ENCODE measurements at regions not wholly inside any gene's neighbourhood (a gene's known extent, or its start where the extent isn't known, plus 50 kb on each side); places are given as distances from the start of the nearest gene placed in this dataset.
"Not testable (repeated sequence)": the region's sequence is repeated elsewhere in the genome, so short reads cannot be mapped to it uniquely, and the experiment has no call there.

GRCh38 chr12:33075130-33075766 is 178.7 kb upstream of the PKP2 start:
- H3K4me1 ChIP-seq (ENCODE audit: control insufficient read depth, insufficient read depth, low read length); H3K36me3 ChIP-seq (ENCODE audit: control insufficient read depth, insufficient read depth, low read length); H3K27ac ChIP-seq (ENCODE audit: low read depth, low read length); H3K9me3 ChIP-seq (ENCODE audit: control insufficient read depth, insufficient read depth, low read length); H3K27me3 ChIP-seq (ENCODE audit: control insufficient read depth, insufficient read depth, low read length); H3K4me3 ChIP-seq (ENCODE audit: low read depth, low read length); DNase-seq (ENCODE audit: low read depth in 4 of 6, low spot score in 6 of 6): not testable (repeated sequence)
- 94% methylated on average over 23 of the region's 25 CpGs for WGBS (ENCODE audit: insufficient coverage)

DNA sequence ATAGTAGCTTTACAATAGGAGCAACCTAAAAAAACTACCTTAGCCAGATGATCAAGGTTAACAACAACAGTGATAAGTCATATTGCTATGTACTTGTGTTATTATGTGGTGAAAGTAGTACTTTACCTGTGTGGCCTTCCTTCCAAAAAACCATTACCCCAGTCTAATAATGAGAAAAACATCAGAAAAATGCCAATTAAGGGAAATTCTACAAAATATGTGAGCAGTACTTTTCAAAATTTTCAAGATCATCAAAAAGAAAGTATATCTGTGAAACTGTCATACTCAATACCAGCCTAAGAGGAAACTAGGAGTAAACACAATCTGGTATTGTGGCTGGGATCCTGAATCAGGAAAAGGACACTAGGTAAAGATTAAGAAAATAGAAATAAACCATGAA is 165.3 kb upstream of the PKP2 start:
- Histone ChIP-seq H3K9me3 (ENCODE audit: control insufficient read depth, insufficient read depth, low read length) (peaks cover 3% of the 10 kb centered on the region), H3K36me3 (ENCODE audit: control insufficient read depth, insufficient read depth, low read length) (no peaks in the 10 kb centered on the region), H3K4me1 (ENCODE audit: control insufficient read depth, insufficient read depth, low read length) (no peaks in the 10 kb centered on the region), H3K27me3 (ENCODE audit: control insufficient read depth, insufficient read depth, low read length) (no peaks in the 10 kb centered on the region), H3K27ac (ENCODE audit: low read depth, low read length) (no peak overlapping the region), H3K4me3 (ENCODE audit: low read depth, low read length) (no peak overlapping the region)
- DNase-seq (ENCODE audit: low read depth in 4 of 6, low spot score in 6 of 6): no peak

- Histone ChIP-seq H3K27me3 (ENCODE audit: control insufficient read depth, insufficient read depth, low read length) (no peaks in the 10 kb centered on the region), H3K4me3 (ENCODE audit: low read depth, low read length) (no peak overlapping the region), H3K4me1 (ENCODE audit: control insufficient read depth, insufficient read depth, low read length) (no peaks in the 10 kb centered on the region), H3K36me3 (ENCODE audit: control insufficient read depth, insufficient read depth, low read length) (no peaks in the 10 kb centered on the region), H3K27ac (ENCODE audit: low read depth, low read length) (no peak overlapping the region), H3K9me3 (ENCODE audit: control insufficient read depth, insufficient read depth, low read length) (no peaks in the 10 kb centered on the region)
- DNase-seq (ENCODE audit: low read depth in 4 of 6, low spot score in 6 of 6): no peak
- 80% methylated on average over 1 of the region's 3 CpGs for WGBS (ENCODE audit: insufficient coverage)
Measured at GRCh38 chr12:33054371-33054770, 157.8 kb upstream of the PKP2 start.

DNA sequence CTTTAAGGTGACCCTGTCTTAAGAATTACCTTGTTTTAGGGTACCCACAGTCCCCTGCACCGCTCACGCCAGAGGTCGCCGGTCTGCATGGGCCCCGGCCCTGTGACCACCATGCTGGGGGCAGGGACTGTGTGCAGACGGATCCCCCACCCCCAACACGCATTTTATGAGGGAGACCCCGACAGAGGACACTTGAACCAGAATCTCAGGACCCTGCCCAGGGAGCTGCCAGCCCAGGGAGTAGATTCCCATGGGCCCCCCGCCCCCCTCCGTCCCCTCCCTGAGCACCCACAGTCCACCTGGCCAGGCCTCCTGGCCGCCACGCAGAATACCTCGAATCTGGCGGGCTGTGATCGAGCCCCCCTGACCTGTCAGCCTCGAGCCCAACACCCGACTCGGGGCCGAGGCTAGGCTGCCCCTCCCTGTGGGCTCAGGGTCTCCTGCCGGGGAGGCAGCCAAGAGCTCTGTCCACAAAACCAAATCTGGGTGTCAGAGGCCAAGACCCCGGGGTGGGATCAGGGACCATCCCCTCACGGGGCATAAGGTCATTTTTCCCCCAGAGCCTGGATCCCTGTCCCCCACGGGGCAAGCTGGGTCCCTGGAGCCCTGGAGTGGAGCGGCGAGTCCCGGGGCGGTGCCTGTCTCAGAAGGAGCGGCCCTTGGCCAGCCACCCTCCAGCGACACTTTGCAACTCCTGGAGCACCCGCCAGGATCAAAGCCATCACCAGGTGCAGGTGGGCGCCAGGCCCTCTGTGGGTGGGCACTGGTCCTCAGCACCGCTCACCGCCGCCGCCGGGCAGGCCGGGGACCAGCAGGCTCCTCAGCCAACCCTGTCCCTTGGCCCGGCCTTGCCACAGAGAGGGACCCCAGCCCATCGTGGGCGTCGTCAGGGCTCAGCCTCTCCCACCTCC is 155.8 kb upstream of the PKP2 start:
- H3K36me3 ChIP-seq (ENCODE audit: control insufficient read depth, insufficient read depth, low read length): no peaks in the 10 kb centered on the region
- DNase-seq (ENCODE audit: low read depth in 4 of 6, low spot score in 6 of 6): no peak

GRCh38 chr12:33047666-33048065 is 151.1 kb upstream of the PKP2 start:
- Histone ChIP-seq H3K27ac (ENCODE audit: low read depth, low read length) (no peak overlapping the region), H3K36me3 (ENCODE audit: control insufficient read depth, insufficient read depth, low read length) (no peaks in the 10 kb centered on the region), H3K4me3 (ENCODE audit: low read depth, low read length) (no peak overlapping the region), H3K4me1 (ENCODE audit: control insufficient read depth, insufficient read depth, low read length) (no peaks in the 10 kb centered on the region), H3K27me3 (ENCODE audit: control insufficient read depth, insufficient read depth, low read length) (no peaks in the 10 kb centered on the region), H3K9me3 (ENCODE audit: control insufficient read depth, insufficient read depth, low read length) (no peaks in the 10 kb centered on the region)
- DNase-seq (ENCODE audit: low read depth in 4 of 6, low spot score in 6 of 6): peak in 2 of 6 donors; percentile 1 to 57
- WGBS (ENCODE audit: insufficient coverage): no CpG with 5 or more reads among the region's 4 CpGs

More for the DNA sequence above, 155.8 kb upstream of the PKP2 start:
- Histone ChIP-seq H3K27ac (ENCODE audit: low read depth, low read length) (no peak overlapping the region), H3K27me3 (ENCODE audit: control insufficient read depth, insufficient read depth, low read length) (no peaks in the 10 kb centered on the region), H3K4me1 (ENCODE audit: control insufficient read depth, insufficient read depth, low read length) (no peaks in the 10 kb centered on the region), H3K9me3 (ENCODE audit: control insufficient read depth, insufficient read depth, low read length) (no peaks in the 10 kb centered on the region), H3K4me3 (ENCODE audit: low read depth, low read length) (no peak overlapping the region)
- 95% methylated on average over 41 of the region's 41 CpGs for WGBS (ENCODE audit: insufficient coverage)

DNA sequence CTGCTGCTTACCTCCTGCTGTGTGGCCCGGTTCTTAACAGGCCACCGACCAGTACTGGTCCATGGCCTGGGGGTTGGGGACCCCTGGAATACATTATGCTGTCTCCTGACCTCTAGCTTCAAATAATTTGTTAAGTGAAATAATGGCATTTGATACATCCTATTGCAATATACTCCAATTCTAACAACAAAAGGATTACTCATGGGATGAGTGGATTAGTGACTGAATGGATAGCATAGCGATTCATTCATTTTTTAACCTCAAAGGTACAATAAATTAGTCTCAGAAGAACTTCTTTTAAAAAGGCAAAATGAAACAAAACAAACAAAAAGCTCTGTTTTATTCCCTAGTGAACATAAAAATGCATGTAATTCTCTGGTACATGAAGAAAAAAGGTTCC is 147.9 kb upstream of the PKP2 start:
- Histone ChIP-seq H3K36me3 (ENCODE audit: control insufficient read depth, insufficient read depth, low read length) (no peaks in the 10 kb centered on the region), H3K27me3 (ENCODE audit: control insufficient read depth, insufficient read depth, low read length) (no peaks in the 10 kb centered on the region), H3K4me3 (ENCODE audit: low read depth, low read length) (no peak overlapping the region), H3K4me1 (ENCODE audit: control insufficient read depth, insufficient read depth, low read length) (no peaks in the 10 kb centered on the region), H3K27ac (ENCODE audit: low read depth, low read length) (no peak overlapping the region), H3K9me3 (ENCODE audit: control insufficient read depth, insufficient read depth, low read length) (no peaks in the 10 kb centered on the region)
- no CpG with 5 or more reads among the region's 3 CpGs for WGBS (ENCODE audit: insufficient coverage)
- no peak for DNase-seq (ENCODE audit: low read depth in 4 of 6, low spot score in 6 of 6)

DNA sequence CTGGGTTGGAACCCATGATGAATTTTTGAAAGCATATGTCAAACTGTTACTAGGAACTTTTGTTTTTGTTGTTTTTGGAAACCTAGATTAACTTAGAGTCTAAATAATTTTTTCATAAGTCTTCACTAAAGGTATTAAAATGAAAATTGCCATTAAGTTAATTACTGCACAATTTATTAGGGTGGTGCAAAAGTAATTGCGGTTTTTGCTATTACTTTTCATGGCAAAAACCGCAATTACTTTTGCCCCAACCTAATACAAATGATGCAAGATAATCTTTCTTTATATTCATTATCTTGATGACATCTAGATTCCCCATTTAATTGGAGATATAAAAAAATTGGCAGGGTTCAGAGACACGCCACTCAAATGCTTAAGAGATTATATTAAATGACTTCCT is 145.0 kb upstream of the PKP2 start:
- Histone ChIP-seq H3K36me3 (ENCODE audit: control insufficient read depth, insufficient read depth, low read length) (no peaks in the 10 kb centered on the region), H3K4me1 (ENCODE audit: control insufficient read depth, insufficient read depth, low read length) (no peaks in the 10 kb centered on the region), H3K9me3 (ENCODE audit: control insufficient read depth, insufficient read depth, low read length) (no peaks in the 10 kb centered on the region), H3K27me3 (ENCODE audit: control insufficient read depth, insufficient read depth, low read length) (no peaks in the 10 kb centered on the region), H3K4me3 (ENCODE audit: low read depth, low read length) (no peak overlapping the region), H3K27ac (ENCODE audit: low read depth, low read length) (no peak overlapping the region)
- no CpG with 5 or more reads among the region's 3 CpGs for WGBS (ENCODE audit: insufficient coverage)
- no peak for DNase-seq (ENCODE audit: low read depth in 4 of 6, low spot score in 6 of 6)

DNA sequence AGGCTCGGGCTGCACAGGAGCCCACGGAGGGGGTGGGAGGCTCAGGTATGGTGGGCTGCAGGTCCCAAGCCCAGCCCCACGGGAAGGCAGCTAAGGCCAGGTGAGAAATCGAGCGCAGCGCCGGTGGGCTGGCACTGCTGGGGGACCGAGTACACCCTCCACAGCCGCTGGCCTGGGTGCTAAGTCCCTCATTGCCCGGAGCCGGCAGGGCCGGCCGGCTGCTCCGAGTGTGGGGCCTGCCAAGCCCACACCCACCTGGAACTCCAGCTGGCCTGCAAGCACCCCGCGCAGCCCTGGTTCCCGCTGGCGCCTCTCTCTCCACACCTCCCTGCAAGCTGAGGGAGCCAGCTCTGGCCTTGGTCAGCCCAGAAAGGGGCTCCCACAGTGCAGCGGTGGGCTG is 137.4 kb upstream of the PKP2 start:
- not testable (repeated sequence) for H3K27me3 ChIP-seq (ENCODE audit: control insufficient read depth, insufficient read depth, low read length); H3K27ac ChIP-seq (ENCODE audit: low read depth, low read length); H3K4me1 ChIP-seq (ENCODE audit: control insufficient read depth, insufficient read depth, low read length); H3K4me3 ChIP-seq (ENCODE audit: low read depth, low read length); H3K36me3 ChIP-seq (ENCODE audit: control insufficient read depth, insufficient read depth, low read length); DNase-seq (ENCODE audit: low read depth in 4 of 6, low spot score in 6 of 6); H3K9me3 ChIP-seq (ENCODE audit: control insufficient read depth, insufficient read depth, low read length)
- WGBS (ENCODE audit: insufficient coverage): 93% methylated on average over 19 of the region's 19 CpGs

GRCh38 chr12:33026791-33027190 is 130.2 kb upstream of the PKP2 start:
- no peak overlapping the region for H3K4me3 ChIP-seq (ENCODE audit: low read depth, low read length)
- no peak for DNase-seq (ENCODE audit: low read depth in 4 of 6, low spot score in 6 of 6)
- H3K4me1 ChIP-seq (ENCODE audit: control insufficient read depth, insufficient read depth, low read length): no peaks in the 10 kb centered on the region
- H3K9me3 ChIP-seq (ENCODE audit: control insufficient read depth, insufficient read depth, low read length): no peaks in the 10 kb centered on the region
- no peaks in the 10 kb centered on the region for H3K36me3 ChIP-seq (ENCODE audit: control insufficient read depth, insufficient read depth, low read length)
- H3K27me3 ChIP-seq (ENCODE audit: control insufficient read depth, insufficient read depth, low read length): no peaks in the 10 kb centered on the region
- no peak overlapping the region for H3K27ac ChIP-seq (ENCODE audit: low read depth, low read length)

- WGBS (ENCODE audit: insufficient coverage): 96% methylated on average over 4 of the region's 20 CpGs
- H3K4me3 ChIP-seq (ENCODE audit: low read depth, low read length); H3K36me3 ChIP-seq (ENCODE audit: control insufficient read depth, insufficient read depth, low read length); H3K27me3 ChIP-seq (ENCODE audit: control insufficient read depth, insufficient read depth, low read length); H3K4me1 ChIP-seq (ENCODE audit: control insufficient read depth, insufficient read depth, low read length); H3K9me3 ChIP-seq (ENCODE audit: control insufficient read depth, insufficient read depth, low read length); DNase-seq (ENCODE audit: low read depth in 4 of 6, low spot score in 6 of 6); H3K27ac ChIP-seq (ENCODE audit: low read depth, low read length): not testable (repeated sequence)
Measured at GRCh38 chr12:33022724-33023123, 126.1 kb upstream of the PKP2 start.

All from spinal cord (tissue), 9 donors.